Upper lobe of left lung (tissue), 6 donors: ENCODE measurements at regions not wholly inside any gene's neighbourhood (a gene's known extent, or its start where the extent isn't known, plus 50 kb on each side); places are given as distances from the start of the nearest gene placed in this dataset.
A peak's percentile ranks its signal among the peaks of the same experiment; 100 is the strongest.

ENCODE experiments used
- ATAC-seq, 2 donors: fragments of 200-7000 bp; cut with Tn5 transposase; one replicate each; pipeline ENCODE4 v1.9.1; 2022; ENCODE audit warnings: mild to moderate bottlenecking in 2 of 2, moderate library complexity in 2 of 2; ENCODE audit not compliant: low FRiP score in 2 of 2
- DNase-seq, 2 donors: peaks; one replicate each; pipeline ENCODE4 v3.0.0-alpha.2; 2019 to 2020
- H3K27ac ChIP-seq, 4 donors: fragments of 200-600 bp; sonication (generic); one replicate each; pipeline ENCODE4 v1.5.1; 2016 to 2019
- H3K27me3 ChIP-seq, 4 donors: fragments of 200-600 bp; sonication (generic); one replicate each; pipeline ENCODE4 v1.5.1; 2017 to 2019
- H3K36me3 ChIP-seq, 4 donors: fragments of 200-600 bp; sonication (generic); one replicate each; pipeline ENCODE4 v1.5.1; 2016 to 2019
- H3K4me1 ChIP-seq, 4 donors: fragments of 200-600 bp; sonication (generic); one replicate each; pipeline ENCODE4 v1.5.1; 2018 to 2019
- H3K4me3 ChIP-seq, 4 donors: fragments of 200-600 bp; sonication (generic); one replicate each; pipeline ENCODE4 v1.5.1; 2017 to 2019; ENCODE audit warnings: mild to moderate bottlenecking in 2 of 4, moderate library complexity in 1 of 4
- H3K9me3 ChIP-seq, 4 donors: fragments of 200-600 bp; sonication (generic); one replicate each; pipeline ENCODE4 v1.5.1; 2018 to 2019
- EP300 ChIP-seq, 4 donors: sonication (generic); formaldehyde crosslinking; IDR thresholded peaks; one replicate each; pipeline ENCODE4 v1.5.1; 2017; ENCODE audit warnings: antibody characterized with exemption in 4 of 4, control low read depth in 2 of 4
- POLR2A ChIP-seq, 4 donors: fragments of 450-650 bp; IDR thresholded peaks; one replicate each; pipeline ENCODE4 v1.5.1; 2016 to 2017; ENCODE audit warnings: antibody characterized with exemption in 4 of 4, mild to moderate bottlenecking in 2 of 4
- POLR2AphosphoS5 ChIP-seq, 2 donors: sonication (generic); formaldehyde crosslinking; IDR thresholded peaks; one replicate each; pipeline ENCODE4 v1.5.1; 2017; ENCODE audit warnings: antibody characterized with exemption in 2 of 2
- WGBS, 2 donors: methylation state at CpG; one replicate each; pipeline ENCODE4 v1.1.5; 2017 to 2018; 5-methylcytosine and 5-hydroxymethylcytosine counted together
- TF ChIP-seq, protein P1 (sequence below), 6 experiments: fragments of 450-650 bp in 4 of 6; fragments of 200-600 bp in 2 of 6; sonication (generic) in 2 of 6; IDR thresholded peaks; one replicate each; pipeline ENCODE4 v1.5.1; 2016 to 2019; ENCODE audit warnings: antibody characterized with exemption in 6 of 6
- donor health status: DM: no; HTN: no; CAD: no; lungs with moderate emphysema.
- donor health status: DM: no; HTN: yes; CAD: no; lungs with severe emphysema.

GRCh38 chr12:125205386-125205785, 140.2 kb downstream of the AACS start:
- Histone ChIP-seq H3K4me1 (no peaks in the 10 kb centered on the region), H3K9me3 (no peaks in the 10 kb centered on the region), H3K36me3 (no peaks in the 10 kb centered on the region), H3K27ac (no peak overlapping the region), H3K27me3 (no peaks in the 10 kb centered on the region), H3K4me3 (no peak overlapping the region)
- DNase-seq: peak in 1 of 2 donors; percentile 30
- WGBS, 2 donors: 62 to 82% methylated on average over 2 to 5 of the region's 5 CpGs
- ATAC-seq: peak in 1 of 2 donors; percentile 25
- TF ChIP-seq POLR2A (IDR thresholded peaks at IDR 0.05) (no peak), POLR2AphosphoS5 (IDR thresholded peaks at IDR 0.05) (no peak), EP300 (IDR thresholded peaks at IDR 0.05) (no peak)
- TF ChIP-seq, protein P1, sequence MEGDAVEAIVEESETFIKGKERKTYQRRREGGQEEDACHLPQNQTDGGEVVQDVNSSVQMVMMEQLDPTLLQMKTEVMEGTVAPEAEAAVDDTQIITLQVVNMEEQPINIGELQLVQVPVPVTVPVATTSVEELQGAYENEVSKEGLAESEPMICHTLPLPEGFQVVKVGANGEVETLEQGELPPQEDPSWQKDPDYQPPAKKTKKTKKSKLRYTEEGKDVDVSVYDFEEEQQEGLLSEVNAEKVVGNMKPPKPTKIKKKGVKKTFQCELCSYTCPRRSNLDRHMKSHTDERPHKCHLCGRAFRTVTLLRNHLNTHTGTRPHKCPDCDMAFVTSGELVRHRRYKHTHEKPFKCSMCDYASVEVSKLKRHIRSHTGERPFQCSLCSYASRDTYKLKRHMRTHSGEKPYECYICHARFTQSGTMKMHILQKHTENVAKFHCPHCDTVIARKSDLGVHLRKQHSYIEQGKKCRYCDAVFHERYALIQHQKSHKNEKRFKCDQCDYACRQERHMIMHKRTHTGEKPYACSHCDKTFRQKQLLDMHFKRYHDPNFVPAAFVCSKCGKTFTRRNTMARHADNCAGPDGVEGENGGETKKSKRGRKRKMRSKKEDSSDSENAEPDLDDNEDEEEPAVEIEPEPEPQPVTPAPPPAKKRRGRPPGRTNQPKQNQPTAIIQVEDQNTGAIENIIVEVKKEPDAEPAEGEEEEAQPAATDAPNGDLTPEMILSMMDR (IDR thresholded peaks at IDR 0.05): no peak

DNA sequence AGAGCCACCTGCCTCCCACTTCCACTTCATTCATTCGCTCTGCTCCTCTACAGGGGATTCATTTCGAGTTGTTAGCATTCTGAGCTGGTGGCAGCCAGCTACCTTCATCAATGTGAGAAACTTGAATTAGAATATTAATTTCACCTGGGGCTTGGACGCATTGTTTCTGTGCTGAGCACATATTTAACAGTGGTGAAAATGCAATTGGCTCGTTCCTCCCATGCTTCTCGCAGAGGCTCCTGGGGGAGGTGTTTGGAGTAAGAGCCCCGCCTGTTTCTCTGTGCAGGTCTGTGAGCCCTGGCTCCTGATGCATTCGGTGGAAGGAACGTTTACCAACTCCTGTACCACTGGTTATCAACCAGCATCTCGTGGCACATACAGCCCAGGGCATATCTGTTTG, 141.5 kb downstream of the AACS start:
- Histone ChIP-seq H3K9me3 (no peaks in the 10 kb centered on the region), H3K27me3 (no peaks in the 10 kb centered on the region), H3K4me1 (no peaks in the 10 kb centered on the region), H3K4me3 (no peak overlapping the region), H3K36me3 (no peaks in the 10 kb centered on the region), H3K27ac (no peak overlapping the region)
- 60 to 71% methylated on average over 9 of the region's 9 CpGs for WGBS, 2 donors
- no peak for DNase-seq
- TF ChIP-seq POLR2A (IDR thresholded peaks at IDR 0.05): no peak
- no peak for TF ChIP-seq EP300 (IDR thresholded peaks at IDR 0.05)
- no peak for TF ChIP-seq POLR2AphosphoS5 (IDR thresholded peaks at IDR 0.05)
- TF ChIP-seq, protein P1 (IDR thresholded peaks at IDR 0.05): no peak
- no peak for ATAC-seq

DNA sequence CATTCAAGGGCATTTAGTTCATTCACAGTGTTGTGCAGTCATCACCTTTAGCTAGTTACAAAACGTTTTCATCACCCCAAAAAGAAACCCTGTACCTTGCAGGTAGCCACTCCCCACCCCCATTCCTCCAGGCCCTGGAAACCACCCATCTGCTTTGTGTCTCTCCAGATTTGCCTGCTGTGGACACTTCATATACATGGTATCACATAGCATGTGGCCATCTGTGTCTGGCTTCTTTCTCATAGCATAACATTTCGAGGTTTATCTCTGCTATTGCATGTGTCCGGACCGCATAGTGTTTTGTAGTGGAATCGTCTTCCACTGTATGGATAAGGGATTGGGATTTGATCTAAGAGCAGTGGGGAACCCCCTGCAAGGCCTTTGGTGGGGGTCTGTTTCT, 143.1 kb downstream of the AACS start:
- Histone ChIP-seq H3K27ac (no peak overlapping the region), H3K36me3 (no peaks in the 10 kb centered on the region), H3K4me1 (no peaks in the 10 kb centered on the region), H3K4me3 (no peak overlapping the region), H3K9me3 (no peaks in the 10 kb centered on the region), H3K27me3 (no peaks in the 10 kb centered on the region)
- no peak for DNase-seq
- ATAC-seq: no peak
- WGBS, 2 donors: 72 to 76% methylated on average over 5 of the region's 5 CpGs
- TF ChIP-seq, protein P1 (IDR thresholded peaks at IDR 0.05): no peak
- TF ChIP-seq EP300 (IDR thresholded peaks at IDR 0.05): no peak

DNA sequence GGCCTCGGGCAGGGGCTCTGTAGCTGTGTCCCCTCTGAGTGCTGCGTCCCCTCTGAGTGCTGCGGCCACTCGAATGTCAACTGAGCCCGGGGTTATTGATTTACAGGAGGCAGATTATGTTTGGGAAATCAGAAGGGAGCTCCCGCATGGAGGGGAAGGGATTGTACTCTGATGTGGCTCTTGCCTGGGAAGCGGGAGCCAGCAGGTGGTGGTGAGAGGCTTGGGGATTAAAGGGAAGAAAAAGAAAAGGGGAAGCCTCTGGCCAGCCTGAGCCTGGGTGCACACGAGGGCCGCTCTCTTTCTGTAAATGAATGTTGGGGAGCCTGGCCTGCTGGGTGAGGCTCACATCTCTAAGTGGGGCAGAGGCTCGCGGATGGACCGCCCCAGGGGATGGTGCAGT, 143.7 kb downstream of the AACS start:
- Histone ChIP-seq H3K4me3 (no peak overlapping the region), H3K27ac (no peak overlapping the region), H3K4me1 (no peaks in the 10 kb centered on the region), H3K27me3 (no peaks in the 10 kb centered on the region), H3K36me3 (no peaks in the 10 kb centered on the region), H3K9me3 (no peaks in the 10 kb centered on the region)
- ATAC-seq (no peak), DNase-seq (no peak)
- TF ChIP-seq, protein P1 (IDR thresholded peaks at IDR 0.05): no peak
- TF ChIP-seq EP300 (IDR thresholded peaks at IDR 0.05) (no peak), POLR2A (IDR thresholded peaks at IDR 0.05) (no peak), POLR2AphosphoS5 (IDR thresholded peaks at IDR 0.05) (no peak)
- WGBS, 2 donors: 70 to 76% methylated on average over 12 of the region's 12 CpGs

GRCh38 chr12:125210104-125210755, 145.0 kb downstream of the AACS start:
- ATAC-seq (no peak), DNase-seq (no peak)
- Histone ChIP-seq H3K27ac (no peak overlapping the region), H3K4me1 (no peaks in the 10 kb centered on the region), H3K4me3 (no peak overlapping the region), H3K9me3 (no peaks in the 10 kb centered on the region), H3K27me3 (no peaks in the 10 kb centered on the region), H3K36me3 (no peaks in the 10 kb centered on the region)
- WGBS, 2 donors: 67 to 77% methylated on average over 8 of the region's 8 CpGs
- TF ChIP-seq POLR2AphosphoS5 (IDR thresholded peaks at IDR 0.05): no peak
- TF ChIP-seq POLR2A (IDR thresholded peaks at IDR 0.05): no peak
- TF ChIP-seq, protein P1 (IDR thresholded peaks at IDR 0.05): no peak
- no peak for TF ChIP-seq EP300 (IDR thresholded peaks at IDR 0.05)
